Heart left ventricle (tissue), 13 donors: ENCODE measurements at regions not wholly inside any gene's neighbourhood (a gene's known extent, or its start where the extent isn't known, plus 50 kb on each side); places are given as distances from the start of the nearest gene placed in this dataset.
"Not testable (repeated sequence)": the region's sequence is repeated elsewhere in the genome, so short reads cannot be mapped to it uniquely, and the experiment has no call there.

ENCODE experiments used
- CTCF ChIP-seq, 12 donors: fragments of 200-600 bp; sonication (generic) in 4 of 12; IDR thresholded peaks; one replicate each; pipeline versions ENCODE4 v1.5.0 to v1.8.0; 2018 to 2022; ENCODE audit warnings: antibody characterized with exemption in 12 of 12, mild to moderate bottlenecking in 5 of 12
- POLR2A ChIP-seq, 2 donors: fragments of 450-650 bp; IDR thresholded peaks; one replicate each; pipeline ENCODE4 v1.6.1; 2017; ENCODE audit warnings: antibody characterized with exemption in 2 of 2, mild to moderate bottlenecking in 2 of 2, moderate library complexity in 2 of 2
- donor health status: ischemic (EF 13 %, LVEDD 7.1; RV severe dilation, severe dysfunction).
- donor health status: DM: no; HTN: yes; CAD: no.
- donor health status: DM: no; HTN: no; CAD: no.
- donor health status: ischemic (EF 25% LVEDD 6.9; RV normal size, moderate dysfunction).
- donor health status: ischemic (EF 25% LVEDD 5.7; RV mildly dilated, moderate dysfunction).
- donor health status: ischemic (EF 35%, LVEDD 5.7; RV mildly dilated, moderate dysfunction).
- donor health status: nonischemic (EF 11% LVEDD 7.7; RV severe dilation, severe dysfunction).
- donor health status: DM: yes; HTN: yes; CAD: no.
- donor health status: PGD.
- donor health status: ischemic (EF 29% LVEDD 5.4; RV normal size, mild dysfunction).
- donor health status: nonischemic (EF 23%, LVEDD 6.1; RV moderate dilation, normal function).

- not testable (repeated sequence) for TF ChIP-seq CTCF, POLR2A (IDR thresholded peaks at IDR 0.05)
Measured at GRCh38 chr6:863127-863526, 170.2 kb upstream of the EXOC2 start.
